ENCODE measurements at regions not wholly inside any gene's neighbourhood (a gene's known extent, or its start where the extent isn't known, plus 50 kb on each side); places are given as distances from the start of the nearest gene placed in this dataset.

GRCh38 chr4:119707336-119707735 lies 78.7 kb upstream of the PDE5A start:
- DNase-seq (ENCODE audit: low spot score), result no peak
- no peak overlapping the region for H3K27ac ChIP-seq (ENCODE audit: low read depth in 1 of 2, low read length in 2 of 2)
- WGBS, result 35% methylated on average over 3 of the region's 3 CpGs

More at GRCh38 chr4:119707336-119707735, 78.7 kb upstream of the PDE5A start:
- no peaks in the 10 kb centered on the region for H3K36me3 ChIP-seq (ENCODE audit: control insufficient read depth in 4 of 4, insufficient read depth in 3 of 4, low read depth in 1 of 4, low read length in 3 of 4)
- no peak overlapping the region for H3K9ac ChIP-seq (ENCODE audit: low read depth in 1 of 2, low read length in 2 of 2)
- TF ChIP-seq JUND (IDR thresholded peaks at IDR 0.05) (peak; percentile 63 to 88), ZBTB33 (IDR thresholded peaks at IDR 0.05) (peak; percentile 79), NR2F2 (IDR thresholded peaks at IDR 0.05) (no peak), EGR1 (IDR thresholded peaks at IDR 0.05; ENCODE audit: low read depth in 2 of 2) (peak in 1 of 2 donors; percentile 69), FOXA2 (IDR thresholded peaks at IDR 0.05) (peak; percentile 98), MAX (IDR thresholded peaks at IDR 0.05) (peak; percentile 84), HNF4A (conservative IDR thresholded peaks at IDR 0.05) (peak; percentile 96 to 98), SP1 (IDR thresholded peaks at IDR 0.05) (peak; percentile 92), RXRA (IDR thresholded peaks at IDR 0.05) (peak; percentile 98 to 99), RAD21 (IDR thresholded peaks at IDR 0.05) (peak in 1 of 2 donors; percentile 52), CTCF (IDR thresholded peaks at IDR 0.05; ENCODE audit: low read depth, low read length, missing input control) (no peak), REST (IDR thresholded peaks at IDR 0.05) (peak; percentile 57), YY1 (IDR thresholded peaks at IDR 0.05) (peak; percentile 73), FOXA1 (IDR thresholded peaks at IDR 0.05) (peak; percentile 95), ATF3 (IDR thresholded peaks at IDR 0.05) (peak; percentile 35), HNF4G (IDR thresholded peaks at IDR 0.05) (peak; percentile 85), GABPA (IDR thresholded peaks at IDR 0.05 in 1 of 2, conservative IDR thresholded peaks at IDR 0.05 in 1 of 2) (peak in 1 of 2 donors; percentile 38), TAF1 (conservative IDR thresholded peaks at IDR 0.05) (no peak)
- H3K4me1 ChIP-seq (ENCODE audit: control insufficient read depth in 4 of 4, insufficient read depth in 4 of 4, low read length in 3 of 4), result peaks cover 0 to 10% (median 2%) of the 10 kb centered on the region in 4 donors
- no peaks in the 10 kb centered on the region for H3K27me3 ChIP-seq (ENCODE audit: control insufficient read depth in 4 of 4, insufficient read depth in 4 of 4, low read length in 3 of 4)
- no peaks in the 10 kb centered on the region for H3K9me3 ChIP-seq (ENCODE audit: control insufficient read depth in 4 of 4, low read length in 3 of 4)
- no peak overlapping the region for H3K4me3 ChIP-seq (ENCODE audit: low read depth in 1 of 3, low read length in 3 of 3)
